GM21529 (cell line): ENCODE measurements at regions not wholly inside any gene's neighbourhood (a gene's known extent, or its start where the extent isn't known, plus 50 kb on each side); places are given as distances from the start of the nearest gene placed in this dataset.

ENCODE experiments used
- ATAC-seq: cut with Tn5 transposase; IDR thresholded peaks from one replicate; pipeline ENCODE4 v1.9.1; 2021; ENCODE audit not compliant: unreplicated experiment

DNA sequence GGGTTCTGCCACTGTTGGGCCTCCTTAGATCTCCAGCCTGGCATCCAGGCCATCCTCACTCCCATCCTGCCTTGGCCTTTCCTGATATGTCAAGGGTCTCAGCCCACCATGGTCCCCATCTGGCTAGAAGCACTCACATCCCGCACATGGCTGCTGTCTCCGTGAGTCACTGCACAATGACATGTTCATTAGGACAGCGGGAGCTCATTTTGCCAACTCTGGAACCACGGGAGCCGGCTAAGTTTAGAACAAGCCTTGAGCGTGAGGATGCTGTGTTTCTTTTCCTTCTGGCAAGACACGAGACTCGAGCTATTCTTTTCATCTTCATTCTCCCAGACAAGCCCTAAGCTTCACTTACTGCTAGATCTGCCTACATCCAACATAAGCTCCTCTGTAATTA lies 65.7 kb upstream of the KSR1 start:
- ATAC-seq, result no peak

DNA sequence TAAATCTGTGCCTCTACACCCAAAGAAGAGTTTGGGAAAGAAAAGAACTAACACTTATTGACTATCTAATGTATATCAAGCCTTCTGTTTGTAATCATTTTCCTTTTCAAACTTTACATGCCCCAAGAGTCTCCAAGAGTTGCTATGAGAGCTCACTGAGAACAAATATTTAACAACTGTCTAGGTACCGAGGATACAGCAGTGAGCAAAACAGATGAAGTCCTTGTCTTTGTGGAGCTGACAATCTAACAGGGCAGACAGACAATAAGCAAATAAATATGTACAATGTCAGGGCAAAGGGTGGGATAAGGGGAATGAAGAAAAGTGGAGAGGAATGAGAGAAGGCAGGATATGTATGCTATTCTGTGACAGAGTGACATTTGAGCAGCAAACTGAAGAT lies 64.8 kb upstream of the KSR1 start:
- ATAC-seq, result no peak

DNA sequence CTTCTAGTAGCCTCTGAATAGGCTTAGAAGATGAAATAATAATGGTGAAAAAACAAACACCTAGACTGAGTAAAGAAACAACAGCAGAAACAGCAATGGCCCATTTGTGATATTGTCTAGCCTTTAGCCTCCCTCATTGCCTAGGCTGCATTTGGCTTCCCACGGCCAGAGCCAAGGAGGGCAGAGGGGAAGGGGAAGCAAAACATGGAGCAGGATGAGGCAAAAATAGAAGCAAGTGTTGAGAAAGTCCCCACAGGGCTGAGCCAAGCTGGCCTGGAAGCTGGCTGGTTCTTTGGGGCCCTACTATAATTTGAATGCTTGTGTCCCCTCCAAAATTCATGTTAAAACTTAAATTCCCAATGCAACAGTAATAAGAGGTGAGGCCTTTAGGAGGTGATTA lies 60.2 kb upstream of the KSR1 start:
- no peak for ATAC-seq

DNA sequence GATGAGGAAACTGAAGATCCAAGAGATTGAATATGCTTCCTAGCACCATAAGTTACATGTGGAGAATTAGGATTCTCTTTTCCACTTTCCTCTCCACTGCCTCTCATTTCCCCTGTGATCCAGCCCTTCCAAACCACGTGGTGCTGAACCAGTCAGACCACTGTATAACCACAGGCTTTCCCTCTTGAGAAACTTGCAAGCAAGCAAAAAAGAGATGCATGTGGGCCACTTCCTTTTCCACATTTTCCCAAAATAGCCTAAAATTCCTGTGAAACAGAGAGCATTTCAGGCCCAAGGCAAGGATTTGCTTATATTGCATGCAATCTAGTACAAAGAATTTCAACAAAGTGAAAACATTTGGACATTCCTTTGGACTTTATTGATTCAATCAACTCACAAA lies 59.3 kb upstream of the KSR1 start:
- no peak for ATAC-seq

DNA sequence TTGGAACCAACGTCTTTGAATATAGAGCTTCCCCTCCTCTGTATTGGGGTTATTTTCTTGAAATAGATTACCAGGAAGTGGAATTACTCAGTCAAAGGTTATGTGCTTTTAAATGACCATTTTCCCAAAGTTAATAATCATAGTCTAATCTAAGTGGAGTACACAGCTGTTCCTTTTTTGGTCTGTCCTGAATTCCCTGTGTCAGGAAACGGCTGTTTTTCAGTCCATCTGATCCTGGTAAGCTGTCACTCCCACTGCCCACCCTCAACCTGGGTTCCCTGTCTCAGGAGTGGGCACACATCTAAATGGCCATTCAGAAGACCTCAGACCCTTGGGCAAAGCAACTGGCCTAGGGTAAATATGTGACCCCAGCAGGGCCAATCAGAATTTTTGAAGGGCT lies 57.6 kb upstream of the KSR1 start:
- ATAC-seq, result no peak

DNA sequence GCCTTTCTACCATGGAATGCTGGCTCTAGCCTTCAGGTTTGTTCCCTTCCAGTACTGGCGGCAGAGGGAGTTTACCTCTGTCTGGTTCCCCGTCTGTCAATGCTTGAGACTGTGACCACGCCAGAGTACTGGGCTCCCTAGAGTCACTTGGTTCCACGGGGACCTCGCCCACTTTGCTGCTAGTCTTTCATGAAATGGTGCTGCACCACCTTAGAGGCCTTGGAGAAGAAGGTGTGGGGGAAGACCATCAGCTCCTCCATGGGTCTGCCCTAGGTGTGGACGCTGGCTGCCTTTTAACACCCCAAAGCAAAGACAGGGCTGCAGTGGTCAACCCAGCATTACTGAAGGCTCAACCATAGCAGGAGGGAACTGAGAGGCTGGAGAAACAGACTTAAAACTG lies 55.3 kb upstream of the KSR1 start:
- no peak for ATAC-seq

DNA sequence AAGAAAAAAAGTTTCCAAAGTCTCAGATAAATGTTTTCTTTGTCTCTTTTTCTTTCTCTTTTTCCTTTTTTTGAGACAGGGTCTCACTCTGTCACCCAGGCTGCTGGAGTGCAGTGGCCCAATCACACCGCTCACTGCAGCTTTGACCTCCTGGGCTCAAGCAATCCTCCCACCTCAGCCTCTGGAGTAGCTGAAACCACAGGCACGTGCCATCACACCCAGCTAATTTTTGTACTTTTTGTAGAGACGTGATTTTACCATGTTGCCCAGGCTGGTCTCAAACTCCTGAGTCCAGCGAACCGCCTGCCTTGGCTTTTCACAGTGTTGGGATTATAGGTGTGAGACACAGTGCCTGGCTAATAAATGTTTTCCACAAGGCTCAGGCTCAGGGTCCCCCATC lies 53.3 kb upstream of the KSR1 start:
- no peak for ATAC-seq

DNA sequence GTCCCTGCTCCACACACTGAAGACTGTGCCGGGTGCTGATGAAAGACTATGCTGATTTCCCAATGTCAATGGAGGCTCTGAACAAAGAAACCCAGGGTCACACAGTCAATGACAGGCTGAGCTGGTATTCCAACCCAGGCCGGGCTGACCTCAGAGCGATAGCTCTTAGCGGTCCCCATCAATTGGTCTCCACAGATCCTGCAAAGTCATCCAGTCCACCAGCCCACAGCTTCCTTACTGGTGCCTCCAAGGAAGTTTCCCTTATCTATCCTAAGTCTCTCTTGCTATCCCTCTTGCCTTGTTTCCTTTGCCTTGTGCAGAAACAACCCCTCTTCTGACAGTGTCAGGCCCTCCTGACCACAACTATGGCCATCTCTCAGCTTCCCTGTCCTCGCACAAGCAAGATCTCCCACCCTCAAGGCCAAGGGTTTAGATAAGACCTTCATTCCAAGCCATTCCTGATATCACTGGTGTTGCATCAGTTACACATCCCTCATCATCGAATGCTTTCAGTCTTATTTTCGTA lies 52.7 kb upstream of the KSR1 start:
- no peak for ATAC-seq

DNA sequence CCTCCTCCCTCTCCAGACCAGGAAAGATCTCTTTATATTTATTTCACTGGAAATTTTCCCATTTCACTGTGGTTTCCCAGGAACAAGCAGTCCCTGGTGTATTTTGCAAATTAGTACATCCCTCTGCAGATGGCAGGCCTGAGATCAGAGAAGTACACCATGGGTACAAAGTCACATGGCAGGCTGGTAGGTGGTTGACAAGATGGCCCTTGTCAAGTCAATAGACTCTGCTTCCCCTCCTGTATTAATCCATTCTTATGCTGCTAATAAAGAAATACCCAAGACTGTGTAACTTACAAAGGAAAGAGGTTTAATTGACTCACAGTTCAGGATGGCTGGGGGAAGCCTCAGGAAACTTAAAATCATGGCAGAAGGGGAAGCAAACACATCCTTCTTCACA lies 51.6 kb upstream of the KSR1 start:
- ATAC-seq, result no peak
